A673 (cell line): ENCODE measurements at regions not wholly inside any gene's neighbourhood (a gene's known extent, or its start where the extent isn't known, plus 50 kb on each side); places are given as distances from the start of the nearest gene placed in this dataset.

Source experiments
- BruUV-seq: library from RNA; stranded (reverse); fragments of 400-500 nt; replicated peaks from 2 replicates; lab custom pipeline; 2021; lab: Mats Ljungman, UMichigan
- CTCF ChIA-PET: fragments of 300-600 bp; sonication (Branson Sonifier 250); formaldehyde crosslinking; loops from one replicate; lab custom pipeline; 2022; ENCODE audit warnings: antibody characterized with exemption; lab: Charles Lee
- POLR2A ChIA-PET: fragments of 300-600 bp; sonication (Branson Sonifier 250); formaldehyde crosslinking; loops from one replicate; lab custom pipeline; 2022; ENCODE audit warnings: antibody characterized with exemption; ENCODE audit not compliant: low non-redundant PET; lab: Charles Lee
- DNase-seq: peaks from one replicate; pipeline ENCODE4 v3.0.0-alpha.2; 2015; ENCODE audit warnings: low spot score
- H3K27ac ChIP-seq: fragments of 200-600 bp; sonication (generic); 2 replicates; pipeline ENCODE4 v1.5.1; 2016; ENCODE audit warnings: mixed run types, low read depth, mild to moderate bottlenecking, mixed read lengths, antibody characterized with exemption, low read length; ENCODE audit not compliant: poor library complexity, severe bottlenecking
- H3K27me3 ChIP-seq: fragments of 200-600 bp; sonication (generic); replicated peaks from 2 replicates; pipeline ENCODE4 v1.6.1; 2017; ENCODE audit warnings: mixed run types, low read depth, mild to moderate bottlenecking, mixed read lengths, antibody characterized with exemption, low read length; ENCODE audit not compliant: insufficient read depth, poor library complexity
- H3K36me3 ChIP-seq: fragments of 200-600 bp; sonication (generic); 2 replicates; pipeline ENCODE4 v1.6.1; 2016; ENCODE audit warnings: mixed run types, mild to moderate bottlenecking, mixed read lengths, antibody characterized with exemption, low read length; ENCODE audit not compliant: insufficient read depth, poor library complexity, severe bottlenecking
- H3K4me1 ChIP-seq: fragments of 200-600 bp; sonication (generic); 2 replicates; pipeline ENCODE4 v1.6.1; 2017; ENCODE audit warnings: mixed run types, mild to moderate bottlenecking, mixed read lengths, antibody characterized with exemption, low read length; ENCODE audit not compliant: insufficient read depth, poor library complexity, severe bottlenecking
- H3K4me3 ChIP-seq: fragments of 200-600 bp; sonication (generic); 2 replicates; pipeline ENCODE4 v1.5.1; 2016; ENCODE audit warnings: low read depth, mixed run types, mild to moderate bottlenecking, mixed read lengths, low read length; ENCODE audit not compliant: poor library complexity, severe bottlenecking
- H3K9me3 ChIP-seq: fragments of 200-600 bp; sonication (generic); 2 replicates; pipeline ENCODE4 v1.6.1; 2016; ENCODE audit warnings: mixed run types, low read depth, mild to moderate bottlenecking, mixed read lengths, antibody characterized with exemption, low read length; ENCODE audit not compliant: poor library complexity, severe bottlenecking
- EZH2 ChIP-seq: fragments of 200-600 bp; sonication (generic); IDR thresholded peaks from 2 replicates; pipeline ENCODE4 v1.6.1; 2017; ENCODE audit warnings: borderline replicate concordance, low read depth, mild to moderate bottlenecking, mixed read lengths, antibody characterized with exemption, low read length; ENCODE audit not compliant: poor library complexity, severe bottlenecking
- intact Hi-C: fragments of 100-400 bp; cut with micrococcal nuclease; formaldehyde crosslinking; loops from one replicate; pipeline ENCODE4 v1.10.0; 2022; ENCODE audit not compliant: unreplicated experiment
- TF ChIP-seq, protein P1 (sequence below): fragments of 300-800, 200-600 bp; sonication (generic); conservative IDR thresholded peaks from 2 replicates; pipeline ENCODE4 v1.5.1; 2017; ENCODE audit warnings: low read depth, mild to moderate bottlenecking, antibody characterized with exemption, low read length, moderate library complexity, mixed read lengths

DNA sequence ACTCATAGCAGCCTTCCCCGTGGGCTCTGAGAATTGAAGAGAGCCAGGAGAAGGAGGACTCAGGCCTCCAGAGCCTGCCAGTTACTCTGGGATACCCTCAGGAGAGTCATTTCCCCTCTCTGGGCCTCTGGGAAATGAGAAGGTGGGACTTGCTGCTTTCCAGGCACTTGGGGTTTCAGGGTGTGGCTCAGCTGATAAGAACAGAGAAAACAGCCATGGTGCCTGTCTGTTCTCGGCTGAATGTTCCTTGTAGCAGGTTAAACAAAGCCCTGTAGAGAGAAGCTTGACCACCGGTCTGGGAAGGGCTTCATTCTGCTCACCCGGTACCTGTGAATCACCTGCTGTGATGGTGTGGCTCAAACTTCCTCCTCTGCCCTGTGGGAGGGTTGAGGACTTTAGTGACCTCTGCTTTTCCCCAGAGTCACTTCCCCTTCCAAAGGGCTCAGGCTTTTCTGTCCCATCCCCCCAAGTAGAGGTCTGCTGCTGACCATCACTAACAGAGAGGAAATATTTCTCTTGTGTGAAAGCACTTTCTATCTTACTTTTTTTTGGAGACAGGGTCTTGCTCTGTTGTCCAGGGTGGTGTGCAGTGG lies 212.4 kb upstream of the GALNT17 start:
- Histone ChIP-seq H3K36me3 (no peaks in the 10 kb centered on the region), H3K4me3 (no peak overlapping the region), H3K27me3 (no peaks in the 10 kb centered on the region), H3K4me1 (no peaks in the 10 kb centered on the region), H3K27ac (no peak overlapping the region), H3K9me3 (no peaks in the 10 kb centered on the region)
- no peak for TF ChIP-seq EZH2
- TF ChIP-seq, protein P1, sequence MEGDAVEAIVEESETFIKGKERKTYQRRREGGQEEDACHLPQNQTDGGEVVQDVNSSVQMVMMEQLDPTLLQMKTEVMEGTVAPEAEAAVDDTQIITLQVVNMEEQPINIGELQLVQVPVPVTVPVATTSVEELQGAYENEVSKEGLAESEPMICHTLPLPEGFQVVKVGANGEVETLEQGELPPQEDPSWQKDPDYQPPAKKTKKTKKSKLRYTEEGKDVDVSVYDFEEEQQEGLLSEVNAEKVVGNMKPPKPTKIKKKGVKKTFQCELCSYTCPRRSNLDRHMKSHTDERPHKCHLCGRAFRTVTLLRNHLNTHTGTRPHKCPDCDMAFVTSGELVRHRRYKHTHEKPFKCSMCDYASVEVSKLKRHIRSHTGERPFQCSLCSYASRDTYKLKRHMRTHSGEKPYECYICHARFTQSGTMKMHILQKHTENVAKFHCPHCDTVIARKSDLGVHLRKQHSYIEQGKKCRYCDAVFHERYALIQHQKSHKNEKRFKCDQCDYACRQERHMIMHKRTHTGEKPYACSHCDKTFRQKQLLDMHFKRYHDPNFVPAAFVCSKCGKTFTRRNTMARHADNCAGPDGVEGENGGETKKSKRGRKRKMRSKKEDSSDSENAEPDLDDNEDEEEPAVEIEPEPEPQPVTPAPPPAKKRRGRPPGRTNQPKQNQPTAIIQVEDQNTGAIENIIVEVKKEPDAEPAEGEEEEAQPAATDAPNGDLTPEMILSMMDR: no peak
- CTCF ChIA-PET: no interaction called here
- no TSS peak for BruUV-seq
- DNase-seq: no peak
- intact Hi-C loops: no loop called here
- POLR2A ChIA-PET: no interaction called here

DNA sequence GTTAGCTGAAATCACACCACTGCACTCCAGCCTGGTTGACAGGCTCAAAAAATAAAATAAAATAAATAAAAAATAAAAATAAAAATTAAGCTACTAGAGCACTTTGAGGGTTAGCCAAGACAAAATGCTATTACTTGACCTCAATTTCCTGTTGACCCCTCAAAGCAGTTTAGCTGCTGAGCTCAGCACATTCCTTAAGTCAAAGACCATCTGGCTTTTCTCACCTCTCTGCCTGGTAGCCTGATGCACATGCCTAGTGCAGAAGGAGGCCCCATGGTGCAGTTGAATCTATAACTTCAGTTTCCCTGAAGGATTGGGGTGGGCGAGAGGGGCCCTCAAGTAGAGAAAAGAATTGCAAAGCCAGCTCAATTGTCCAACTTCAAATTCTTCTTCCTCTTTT lies 211.1 kb upstream of the GALNT17 start:
- DNase-seq: no peak
- intact Hi-C loops: no loop called here
- BruUV-seq: no TSS peak
- no peak overlapping the region for H3K27ac ChIP-seq
- H3K4me3 ChIP-seq: no peak overlapping the region
- CTCF ChIA-PET: no interaction called here
- POLR2A ChIA-PET: no interaction called here
- no peaks in the 10 kb centered on the region for H3K9me3 ChIP-seq
- H3K27me3 ChIP-seq: no peaks in the 10 kb centered on the region
- H3K4me1 ChIP-seq: no peaks in the 10 kb centered on the region
- TF ChIP-seq, protein P1: no peak
- no peak for TF ChIP-seq EZH2
- no peaks in the 10 kb centered on the region for H3K36me3 ChIP-seq

DNA sequence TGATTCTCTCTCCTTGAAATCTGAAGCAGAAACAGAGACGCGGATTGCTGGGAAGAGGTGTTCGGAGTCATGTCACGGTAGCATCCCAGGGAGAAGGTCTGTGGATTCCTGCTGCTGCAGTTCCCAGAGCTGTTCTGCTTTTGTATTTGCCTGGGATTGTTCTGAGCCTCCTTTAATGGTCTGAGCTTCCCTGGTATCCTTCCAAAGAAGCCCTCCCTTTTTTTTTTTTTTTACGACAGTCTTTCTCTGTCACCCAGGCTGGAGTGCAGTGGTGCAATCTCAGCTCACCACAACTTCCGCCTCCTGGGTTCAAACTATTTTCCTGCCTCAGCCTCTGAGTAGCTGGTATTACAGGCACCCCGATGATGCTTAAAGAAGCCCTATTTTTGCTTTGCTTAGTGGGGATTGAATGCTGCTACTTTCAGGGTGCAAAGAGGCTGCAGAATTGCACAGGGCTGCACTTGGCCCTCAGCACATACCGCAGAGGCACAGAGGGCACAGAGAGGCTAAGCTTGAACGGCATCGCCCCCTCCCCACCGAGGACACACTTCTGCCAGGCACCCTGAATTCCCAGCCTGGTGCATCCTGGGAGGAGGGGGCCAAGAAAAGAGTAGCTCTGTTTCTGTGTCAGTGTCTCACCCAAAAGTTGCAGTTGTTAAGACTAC lies 208.6 kb upstream of the GALNT17 start:
- Histone ChIP-seq H3K4me3 (no peak overlapping the region), H3K27ac (no peak overlapping the region), H3K27me3 (no peaks in the 10 kb centered on the region), H3K36me3 (no peaks in the 10 kb centered on the region), H3K4me1 (no peaks in the 10 kb centered on the region), H3K9me3 (peaks cover 4% of the 10 kb centered on the region)
- DNase-seq: no peak
- no TSS peak for BruUV-seq
- ChIA-PET CTCF (no interaction called here), POLR2A (no interaction called here)
- intact Hi-C loops: no loop called here
- TF ChIP-seq, protein P1: no peak
- no peak for TF ChIP-seq EZH2
